SJSA1 (cell line): ENCODE measurements at regions not wholly inside any gene's neighbourhood (a gene's known extent, or its start where the extent isn't known, plus 50 kb on each side); places are given as distances from the start of the nearest gene placed in this dataset.
"Not testable (repeated sequence)": the region's sequence is repeated elsewhere in the genome, so short reads cannot be mapped to it uniquely, and the experiment has no call there.

Experiments used
- DNase-seq, 2 experiments: peaks; one replicate each; pipeline ENCODE4 v3.0.0-alpha.2; 2015 to 2020; ENCODE audit warnings: low spot score in 2 of 2, low read depth in 1 of 2
- H3K27ac ChIP-seq: fragments of 250-450 bp; sonication (Bioruptor Pico); 2 replicates; pipeline ENCODE4 v1.5.1; 2020; ENCODE audit warnings: mild to moderate bottlenecking, moderate library complexity
- H3K27me3 ChIP-seq: fragments of 250-450 bp; sonication (Bioruptor Pico); replicated peaks from 2 replicates; pipeline ENCODE4 v1.5.1; 2020; ENCODE audit warnings: mild to moderate bottlenecking, moderate library complexity
- H3K36me3 ChIP-seq: fragments of 250-450 bp; sonication (Bioruptor Pico); 2 replicates; pipeline ENCODE4 v1.5.1; 2020; ENCODE audit warnings: mild to moderate bottlenecking
- H3K4me1 ChIP-seq: fragments of 250-450 bp; sonication (Bioruptor Pico); replicated peaks from 2 replicates; pipeline ENCODE4 v1.6.1; 2021; ENCODE audit warnings: mild to moderate bottlenecking
- H3K4me3 ChIP-seq: fragments of 250-450 bp; sonication (Bioruptor Pico); 2 replicates; pipeline ENCODE4 v1.5.1; 2020; ENCODE audit warnings: mild to moderate bottlenecking
- H3K9me3 ChIP-seq: fragments of 250-450 bp; sonication (Bioruptor Pico); replicated peaks from 2 replicates; pipeline ENCODE4 v1.5.1; 2020; ENCODE audit warnings: mild to moderate bottlenecking

GRCh38 chr9:31870276-31870675 lies 514.2 kb upstream of the ACO1 start:
- H3K36me3 ChIP-seq, result no peaks in the 10 kb centered on the region
- H3K4me1 ChIP-seq, result no peaks in the 10 kb centered on the region
- DNase-seq, result no peak
- H3K9me3 ChIP-seq, result no peaks in the 10 kb centered on the region
- no peak overlapping the region for H3K4me3 ChIP-seq
- no peaks in the 10 kb centered on the region for H3K27me3 ChIP-seq
- no peak overlapping the region for H3K27ac ChIP-seq

GRCh38 chr9:31873722-31874121 lies 510.7 kb upstream of the ACO1 start:
- Histone ChIP-seq H3K4me3 (no peak overlapping the region), H3K36me3 (no peaks in the 10 kb centered on the region), H3K27ac (no peak overlapping the region), H3K27me3 (no peaks in the 10 kb centered on the region), H3K4me1 (no peaks in the 10 kb centered on the region), H3K9me3 (no peaks in the 10 kb centered on the region)
- no peak for DNase-seq

GRCh38 chr9:31894008-31894407 lies 490.4 kb upstream of the ACO1 start:
- DNase-seq, result no peak
- Histone ChIP-seq H3K4me1 (no peaks in the 10 kb centered on the region), H3K9me3 (no peaks in the 10 kb centered on the region)

GRCh38 chr9:31908158-31908890 lies 476.1 kb upstream of the ACO1 start:
- H3K27me3 ChIP-seq, result no peaks in the 10 kb centered on the region
- no peaks in the 10 kb centered on the region for H3K36me3 ChIP-seq
- peak in 1 of 2 experiments; percentile 5 for DNase-seq
- no peak overlapping the region for H3K4me3 ChIP-seq
- no peaks in the 10 kb centered on the region for H3K9me3 ChIP-seq
- no peaks in the 10 kb centered on the region for H3K4me1 ChIP-seq
- no peak overlapping the region for H3K27ac ChIP-seq

More at GRCh38 chr9:31894008-31894407, 490.4 kb upstream of the ACO1 start:
- no peak overlapping the region for H3K4me3 ChIP-seq
- H3K27me3 ChIP-seq, result no peaks in the 10 kb centered on the region
- H3K36me3 ChIP-seq, result no peaks in the 10 kb centered on the region
- no peak overlapping the region for H3K27ac ChIP-seq

GRCh38 chr9:31908891-31909480 lies 475.5 kb upstream of the ACO1 start:
- DNase-seq, result no peak
- H3K4me1 ChIP-seq, result no peaks in the 10 kb centered on the region
- no peak overlapping the region for H3K27ac ChIP-seq
- no peaks in the 10 kb centered on the region for H3K27me3 ChIP-seq
- H3K36me3 ChIP-seq, result no peaks in the 10 kb centered on the region
- H3K9me3 ChIP-seq, result no peaks in the 10 kb centered on the region
- H3K4me3 ChIP-seq, result no peak overlapping the region

- H3K36me3 ChIP-seq, result no peaks in the 10 kb centered on the region
- no peak overlapping the region for H3K27ac ChIP-seq
- no peak overlapping the region for H3K4me3 ChIP-seq
- no peak for DNase-seq
- H3K27me3 ChIP-seq, result no peaks in the 10 kb centered on the region
- H3K4me1 ChIP-seq, result no peaks in the 10 kb centered on the region
- no peaks in the 10 kb centered on the region for H3K9me3 ChIP-seq
Observed at GRCh38 chr9:31912636-31913035, 471.8 kb upstream of the ACO1 start.

- no peak for DNase-seq
- H3K4me3 ChIP-seq, result no peak overlapping the region
- H3K4me1 ChIP-seq, result no peaks in the 10 kb centered on the region
- H3K27ac ChIP-seq, result no peak overlapping the region
- H3K27me3 ChIP-seq, result no peaks in the 10 kb centered on the region
- no peaks in the 10 kb centered on the region for H3K36me3 ChIP-seq
- H3K9me3 ChIP-seq, result no peaks in the 10 kb centered on the region
Observed at GRCh38 chr9:31916591-31917241, 467.7 kb upstream of the ACO1 start.

GRCh38 chr9:31937737-31938136 lies 446.7 kb upstream of the ACO1 start:
- H3K4me1 ChIP-seq, H3K27me3 ChIP-seq, H3K9me3 ChIP-seq, DNase-seq, H3K36me3 ChIP-seq, H3K4me3 ChIP-seq, H3K27ac ChIP-seq: not testable (repeated sequence)

GRCh38 chr9:31950756-31951155 lies 433.7 kb upstream of the ACO1 start:
- H3K4me1 ChIP-seq, result no peaks in the 10 kb centered on the region
- DNase-seq, result no peak
- no peaks in the 10 kb centered on the region for H3K36me3 ChIP-seq
- no peak overlapping the region for H3K27ac ChIP-seq
- H3K27me3 ChIP-seq, result no peaks in the 10 kb centered on the region
- no peak overlapping the region for H3K4me3 ChIP-seq
- no peaks in the 10 kb centered on the region for H3K9me3 ChIP-seq

GRCh38 chr9:31958572-31958971 lies 425.9 kb upstream of the ACO1 start:
- H3K27ac ChIP-seq, result no peak overlapping the region
- no peaks in the 10 kb centered on the region for H3K9me3 ChIP-seq
- DNase-seq, result no peak
- H3K36me3 ChIP-seq, result no peaks in the 10 kb centered on the region
- no peak overlapping the region for H3K4me3 ChIP-seq
- H3K27me3 ChIP-seq, result no peaks in the 10 kb centered on the region
- H3K4me1 ChIP-seq, result no peaks in the 10 kb centered on the region

- Histone ChIP-seq H3K27me3 (no peaks in the 10 kb centered on the region), H3K4me1 (no peaks in the 10 kb centered on the region), H3K27ac (no peak overlapping the region), H3K4me3 (no peak overlapping the region), H3K36me3 (no peaks in the 10 kb centered on the region), H3K9me3 (no peaks in the 10 kb centered on the region)
- no peak for DNase-seq
Observed at GRCh38 chr9:31969552-31969951, 414.9 kb upstream of the ACO1 start.

GRCh38 chr9:31983895-31984294 lies 400.5 kb upstream of the ACO1 start:
- DNase-seq, result no peak
- Histone ChIP-seq H3K27ac (no peak overlapping the region), H3K9me3 (no peaks in the 10 kb centered on the region)

GRCh38 chr9:31996331-31996730 lies 388.1 kb upstream of the ACO1 start:
- H3K27ac ChIP-seq, result no peak overlapping the region
- no peaks in the 10 kb centered on the region for H3K36me3 ChIP-seq
- H3K4me1 ChIP-seq, result no peaks in the 10 kb centered on the region
- H3K9me3 ChIP-seq, result no peaks in the 10 kb centered on the region
- DNase-seq, result no peak
- no peaks in the 10 kb centered on the region for H3K27me3 ChIP-seq
- H3K4me3 ChIP-seq, result no peak overlapping the region

More at GRCh38 chr9:31983895-31984294, 400.5 kb upstream of the ACO1 start:
- no peaks in the 10 kb centered on the region for H3K27me3 ChIP-seq
- H3K4me1 ChIP-seq, result no peaks in the 10 kb centered on the region
- H3K4me3 ChIP-seq, result no peak overlapping the region
- no peaks in the 10 kb centered on the region for H3K36me3 ChIP-seq

GRCh38 chr9:32004431-32005076 lies 379.9 kb upstream of the ACO1 start:
- H3K27ac ChIP-seq, result no peak overlapping the region

More at GRCh38 chr9:32004431-32005076, 379.9 kb upstream of the ACO1 start:
- no peak for DNase-seq
- Histone ChIP-seq H3K36me3 (no peaks in the 10 kb centered on the region), H3K27me3 (no peaks in the 10 kb centered on the region), H3K4me1 (no peaks in the 10 kb centered on the region), H3K9me3 (no peaks in the 10 kb centered on the region), H3K4me3 (no peak overlapping the region)
